Stimulated activated naive CD4-positive, alpha-beta T cell (primary cell): ENCODE measurements at regions not wholly inside any gene's neighbourhood (a gene's known extent, or its start where the extent isn't known, plus 50 kb on each side); places are given as distances from the start of the nearest gene placed in this dataset.

Experiments
- DNase-seq, 6 experiments: peaks; one replicate each; lab custom pipeline; 2025; lab: John Stamatoyannopoulos, UW

DNA sequence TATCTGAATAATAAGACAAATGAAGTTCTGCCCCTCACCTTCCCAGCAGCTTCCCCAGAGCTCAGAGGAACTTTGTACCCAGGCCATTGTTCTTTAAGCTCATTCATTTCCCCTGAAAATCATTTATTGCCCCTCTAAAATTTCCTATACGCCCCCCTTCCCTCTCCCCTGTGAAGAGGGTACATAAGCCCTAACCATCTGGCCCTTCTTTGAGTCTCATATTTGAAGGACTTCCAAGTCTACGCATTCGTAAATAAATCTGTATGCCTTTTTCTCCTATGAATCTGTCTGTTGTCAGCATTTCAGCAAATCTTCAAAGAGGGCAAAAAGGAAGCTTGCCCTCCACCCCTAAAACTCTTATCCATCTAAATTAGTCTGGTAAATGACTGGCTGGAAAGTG is 73.1 kb upstream of the DST start:
- no peak for DNase-seq

DNA sequence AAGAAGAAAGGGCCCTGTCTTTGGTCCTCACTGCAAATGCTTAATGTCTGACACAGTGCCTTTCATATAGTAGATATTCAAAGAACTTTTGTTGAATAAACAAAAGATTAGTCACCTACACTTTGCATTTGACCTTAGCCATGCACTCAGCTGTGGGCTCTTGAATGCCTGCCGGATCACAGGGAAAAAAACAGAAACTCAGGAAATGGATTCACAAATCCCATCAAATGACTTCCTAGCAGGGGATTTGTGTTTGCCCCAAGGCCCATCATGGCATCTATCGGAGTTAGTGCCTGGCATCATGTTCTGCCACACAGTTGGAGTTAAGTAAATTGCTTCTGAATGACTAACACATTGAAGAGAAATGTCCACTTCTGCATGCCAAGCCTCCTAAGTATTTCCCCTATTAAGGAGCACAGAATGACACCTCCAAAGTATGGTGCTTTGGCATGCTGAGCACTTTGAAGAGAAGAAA is 72.3 kb upstream of the DST start:
- no peak for DNase-seq

DNA sequence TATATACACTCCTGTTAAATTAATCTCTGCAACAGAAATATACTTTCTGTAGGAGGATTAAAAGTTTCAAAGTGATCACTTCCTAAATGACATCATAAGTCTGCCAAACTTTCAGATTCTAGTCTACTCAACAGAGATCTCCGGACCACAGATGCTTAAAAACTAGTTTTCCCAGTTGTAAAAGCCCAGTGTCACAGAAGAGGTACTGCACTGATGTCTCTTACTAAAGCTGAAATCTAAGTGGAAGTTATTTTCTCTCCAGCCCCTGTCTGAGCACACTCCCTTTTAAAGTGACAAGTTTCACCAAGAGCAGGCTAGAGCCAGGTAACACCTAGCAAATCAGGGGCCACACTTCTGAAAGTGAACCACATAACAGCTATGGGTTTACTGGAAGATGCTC is 71.6 kb upstream of the DST start:
- DNase-seq: no peak

DNA sequence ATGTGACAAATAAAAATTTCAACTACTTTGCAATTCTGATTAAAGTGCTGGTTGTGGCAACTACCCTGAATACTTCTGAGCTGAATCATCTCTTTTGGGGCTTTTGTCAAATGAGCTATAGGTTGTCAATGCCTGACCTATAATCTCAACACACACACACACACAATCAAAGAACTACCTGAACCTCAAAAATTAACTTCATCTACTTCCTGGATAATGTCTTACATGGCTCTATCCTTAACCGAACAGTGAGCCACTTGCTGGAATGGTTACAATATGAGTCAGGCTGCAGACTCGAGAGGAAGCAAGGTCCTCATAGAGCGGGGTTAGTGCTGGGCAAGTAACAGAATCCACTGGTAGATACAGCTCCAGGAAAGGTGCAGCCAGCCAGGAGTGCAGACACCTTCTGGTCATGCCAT is 70.6 kb upstream of the DST start:
- DNase-seq: no peak

DNA sequence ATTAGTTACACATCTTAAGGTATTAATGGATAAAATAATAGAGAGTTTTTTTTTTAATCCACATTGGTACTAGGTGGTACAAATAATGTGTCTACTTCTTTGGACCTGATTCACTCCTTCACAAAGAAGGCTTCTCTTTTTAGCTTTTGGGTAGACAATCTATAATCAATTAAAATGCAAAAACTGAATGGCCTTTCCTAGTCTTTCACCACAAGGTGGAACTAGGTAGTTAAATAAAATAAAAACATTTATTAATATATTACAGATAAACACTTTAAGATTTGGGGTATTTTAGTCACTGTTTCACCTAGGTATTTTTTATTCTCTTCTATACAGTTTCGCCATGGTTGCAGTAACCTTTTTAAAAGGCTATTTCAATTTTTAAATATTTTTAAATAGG is 68.3 kb upstream of the DST start:
- DNase-seq: no peak

DNA sequence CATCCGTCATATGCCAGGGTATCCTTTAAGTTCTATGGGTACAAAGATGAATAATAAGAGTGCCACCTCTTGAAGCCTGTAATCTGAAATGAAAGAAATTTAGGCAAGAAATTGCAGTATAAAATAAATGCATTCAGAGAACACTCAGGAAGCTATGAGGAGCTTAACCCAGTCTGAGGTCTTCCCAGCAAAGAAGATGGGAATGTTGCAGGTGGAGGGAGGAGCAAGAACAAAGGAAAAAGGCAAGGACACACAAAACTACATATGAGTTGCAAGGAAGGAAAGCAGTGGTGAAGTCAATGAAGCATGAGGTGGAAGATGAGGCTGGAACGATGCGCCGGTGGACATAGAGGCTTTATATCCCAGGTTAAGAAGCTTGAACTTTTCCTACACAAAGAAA is 67.0 kb upstream of the DST start:
- no peak for DNase-seq

DNA sequence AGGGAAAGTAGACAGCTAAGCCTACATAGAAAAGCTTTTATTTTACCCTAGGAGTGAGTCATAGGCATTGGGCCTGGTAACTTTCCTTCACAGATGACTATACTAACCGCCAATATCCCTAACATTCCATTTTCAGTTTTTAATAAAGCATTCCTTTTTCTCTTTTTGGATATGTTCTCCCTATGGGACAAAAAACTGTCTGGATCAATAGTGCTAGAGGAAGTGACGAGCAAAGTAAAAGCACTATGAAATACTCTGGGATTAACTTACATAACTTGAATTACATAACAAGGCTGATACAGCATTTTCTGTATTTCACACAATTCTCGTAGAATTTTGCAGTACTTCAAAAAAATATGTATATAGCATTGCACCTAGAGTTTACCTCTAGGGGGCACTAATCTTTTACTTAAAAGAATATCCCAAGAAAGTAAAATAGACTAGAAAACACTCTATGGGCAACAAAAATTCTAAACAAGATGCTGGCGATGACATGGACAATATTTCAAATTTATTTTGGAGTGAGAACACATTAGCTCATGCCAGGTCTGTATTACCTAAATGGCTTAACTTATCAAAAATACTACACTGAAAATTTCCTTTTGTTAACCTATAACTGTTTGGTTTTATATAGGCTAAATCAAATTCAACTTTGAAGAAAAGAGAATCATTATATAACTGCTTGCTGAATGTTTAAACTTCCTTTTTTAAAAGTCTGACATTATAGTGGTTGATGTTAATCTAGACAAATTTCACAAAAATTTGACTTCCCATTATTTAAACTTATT is 66.3 kb upstream of the DST start:
- peak in 2 of 6 experiments; percentile 1 to 6 for DNase-seq

DNA sequence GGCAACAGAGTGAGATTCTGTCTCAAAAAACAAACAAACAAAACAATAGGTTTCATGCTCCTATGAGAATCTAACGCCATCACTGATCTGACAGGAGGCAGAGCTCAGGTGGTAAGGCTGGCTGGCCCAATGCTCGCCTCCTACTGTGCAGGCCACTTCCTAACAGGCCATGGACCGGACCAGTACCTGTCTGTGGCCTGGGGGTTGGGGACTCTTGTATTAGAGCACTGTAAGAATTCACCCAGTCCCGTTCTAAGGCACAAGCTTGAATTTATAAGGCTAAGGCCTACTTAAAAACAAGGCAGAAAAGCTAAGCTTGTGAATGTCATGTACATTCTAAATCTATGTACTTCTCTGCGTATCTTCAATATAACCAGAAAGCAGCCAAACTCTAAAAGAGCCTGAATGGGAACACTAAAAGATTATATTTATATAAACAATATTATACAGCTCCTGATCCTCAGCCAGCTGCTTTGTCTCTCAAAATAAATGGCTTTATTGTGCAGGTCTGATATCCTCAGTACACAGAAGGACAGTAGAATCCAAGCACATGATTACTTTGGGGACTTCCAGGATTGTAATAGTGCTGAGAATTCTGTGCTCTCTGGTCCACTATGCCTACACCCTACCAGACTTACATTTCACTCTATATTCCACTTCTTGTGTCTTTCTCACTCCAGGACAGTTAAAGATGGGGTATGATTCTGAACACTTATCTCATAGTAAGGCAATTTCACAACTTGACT is 64.5 kb upstream of the DST start:
- DNase-seq: no peak

DNA sequence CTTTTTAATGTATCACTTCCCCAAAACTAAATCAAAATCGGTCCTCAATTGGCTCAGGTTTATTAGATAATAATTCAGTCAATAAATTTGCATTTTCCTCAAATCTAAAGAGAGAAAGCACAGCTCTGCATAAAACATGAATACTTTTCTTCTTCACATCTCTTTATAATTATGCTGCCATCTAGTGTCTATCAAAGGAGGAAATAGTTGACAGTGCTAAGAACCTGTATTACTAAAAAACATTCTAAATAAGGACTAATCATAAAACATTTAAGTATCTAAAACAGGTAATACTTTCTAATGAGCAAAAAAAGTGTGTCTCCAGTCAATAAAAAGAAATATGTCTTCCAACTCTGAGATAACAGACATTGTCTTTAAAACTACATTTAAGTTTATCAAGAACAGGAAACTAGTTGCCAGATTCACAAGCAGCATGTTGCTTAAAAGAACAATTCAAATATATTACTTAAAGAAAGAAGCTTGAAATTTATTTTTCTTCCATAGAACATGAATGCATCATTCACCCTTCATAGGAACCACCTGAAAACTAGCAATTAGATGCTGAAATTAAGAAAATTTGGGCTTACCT is 56.5 kb upstream of the DST start:
- no peak for DNase-seq

DNA sequence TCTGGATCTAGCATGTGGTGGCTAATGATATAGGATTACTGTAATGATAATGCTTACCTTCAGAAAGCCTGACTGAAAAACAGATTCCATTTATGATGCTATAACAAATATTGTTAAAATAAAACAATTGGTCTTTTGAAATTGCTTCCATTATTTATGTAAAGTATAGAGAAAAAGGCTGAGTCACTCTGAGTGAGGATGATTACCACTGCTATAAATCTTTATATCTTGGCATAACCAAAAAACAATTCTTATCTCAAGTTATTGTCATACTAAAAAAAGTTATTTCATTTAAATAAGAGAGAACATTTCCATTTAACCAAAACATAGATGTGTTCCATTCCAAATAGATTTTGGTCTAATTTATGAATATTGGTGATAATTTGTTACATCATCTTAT is 53.0 kb upstream of the DST start:
- DNase-seq: no peak

DNA sequence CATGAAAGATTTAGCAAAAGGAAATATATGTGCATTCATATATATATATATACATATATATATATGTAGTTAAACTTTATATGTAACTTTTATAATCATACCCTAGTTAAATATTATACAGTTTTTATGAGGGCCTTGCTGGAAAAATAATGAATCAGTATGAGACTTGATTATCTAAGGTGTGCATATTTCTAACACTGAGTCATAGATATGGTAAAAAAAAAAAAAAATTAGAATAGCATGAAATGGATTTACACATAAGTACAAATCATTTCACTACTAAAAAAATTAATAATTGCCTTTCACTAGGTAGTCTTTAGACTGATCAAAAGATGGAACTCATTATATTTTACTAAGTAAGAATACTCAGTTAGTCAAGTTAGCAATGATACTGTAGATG is 51.3 kb upstream of the DST start:
- DNase-seq: no peak

DNA sequence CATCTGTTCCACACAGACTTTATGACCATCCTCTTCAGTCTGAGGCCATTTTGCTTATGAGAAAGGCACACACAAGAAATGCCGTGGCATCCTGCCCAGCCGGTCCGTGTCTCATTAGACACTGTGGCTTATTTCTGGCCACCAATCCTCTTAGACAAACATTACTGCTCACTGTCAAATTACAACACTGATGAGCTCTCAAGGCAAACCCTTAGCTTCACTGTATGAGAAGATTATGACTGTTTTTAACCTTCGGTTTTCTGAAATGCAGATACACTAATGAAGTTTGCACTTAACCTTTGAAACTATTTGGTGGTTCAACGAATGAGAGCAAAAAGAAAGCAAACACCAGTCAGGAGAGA is 50.5 kb upstream of the DST start:
- no peak for DNase-seq

DNA sequence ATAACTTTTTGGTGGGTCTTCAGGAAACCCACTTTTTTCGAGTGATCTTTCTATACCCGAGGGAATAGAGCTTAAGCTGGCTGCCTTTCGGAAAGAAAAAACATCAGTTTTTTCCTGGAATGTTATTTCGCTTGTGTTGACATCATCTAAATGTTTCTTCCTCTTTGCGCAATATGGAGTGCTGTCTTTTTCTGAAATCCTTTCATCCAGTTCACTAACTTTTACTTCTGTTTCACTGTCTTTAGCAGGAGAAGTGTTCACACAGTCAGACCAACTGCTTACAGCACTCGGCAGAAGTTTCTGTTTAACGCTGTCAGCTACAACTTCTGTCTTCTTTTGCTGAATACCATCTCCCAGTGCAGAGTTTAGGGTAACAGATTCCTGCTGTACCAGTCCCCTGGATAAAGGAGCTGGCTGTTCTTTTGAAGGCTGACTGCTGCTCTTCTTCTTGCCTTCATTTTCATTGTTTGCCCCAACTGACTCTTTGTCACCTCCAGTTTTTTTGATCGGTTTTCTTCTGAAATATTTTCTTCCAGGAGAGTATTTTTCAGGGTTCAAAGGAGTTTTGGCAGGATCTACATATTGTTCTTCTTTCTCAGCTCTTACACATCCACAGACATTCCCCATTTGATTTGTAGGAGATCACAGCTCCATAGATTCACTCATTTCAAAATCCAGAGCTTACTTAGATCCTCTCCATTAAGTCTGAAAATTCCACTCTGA is 50.0 kb upstream of the DST start:
- DNase-seq: no peak
